NCI-H524 treated with DMSO at 0.1 percent for 48 hours (cell line): ENCODE measurements at regions not wholly inside any gene's neighbourhood (a gene's known extent, or its start where the extent isn't known, plus 50 kb on each side); places are given as distances from the start of the nearest gene placed in this dataset.

Experiments used
- DNase-seq: peaks from one replicate; lab custom pipeline; 2025; lab: John Stamatoyannopoulos, UW

DNA sequence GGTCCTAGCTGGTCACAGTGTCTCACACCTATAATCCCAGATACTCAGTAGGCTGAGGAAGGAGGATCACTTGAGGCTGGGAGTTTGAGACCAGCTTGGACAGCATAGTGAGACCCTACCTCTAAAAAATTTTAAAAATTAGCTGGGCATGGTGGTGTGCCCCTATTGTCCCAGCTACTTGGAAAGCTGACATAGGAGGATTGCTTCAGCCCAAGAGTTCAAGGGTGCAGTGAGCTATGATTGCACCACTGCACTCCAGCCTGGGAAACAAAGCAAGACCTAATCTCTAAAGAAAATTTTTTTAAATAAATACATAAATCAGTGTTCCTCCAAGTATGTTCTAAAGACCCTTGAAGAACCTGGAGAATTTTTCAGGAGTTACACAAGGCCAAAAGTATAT is 50.6 kb upstream of the GNAO1 start:
- DNase-seq: no peak

DNA sequence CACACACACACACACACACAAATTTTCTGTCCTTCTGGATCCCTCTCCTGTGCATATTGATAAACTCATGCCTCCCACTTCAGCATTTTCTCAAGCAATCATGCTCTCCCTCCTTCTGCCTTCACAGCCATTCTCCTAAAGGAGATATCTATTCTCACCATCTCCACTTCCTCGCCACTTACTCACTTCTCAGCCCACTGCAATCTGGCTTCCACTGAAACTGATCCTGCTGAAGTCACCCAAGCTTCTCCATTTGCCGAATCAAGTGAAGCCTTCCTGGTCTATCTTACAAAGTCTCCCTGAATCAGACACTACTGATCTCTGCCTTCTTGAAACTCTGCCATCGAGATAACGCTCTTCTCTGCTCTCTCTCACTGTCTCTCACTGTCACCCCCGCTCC is 54.0 kb upstream of the GNAO1 start:
- DNase-seq: no peak

DNA sequence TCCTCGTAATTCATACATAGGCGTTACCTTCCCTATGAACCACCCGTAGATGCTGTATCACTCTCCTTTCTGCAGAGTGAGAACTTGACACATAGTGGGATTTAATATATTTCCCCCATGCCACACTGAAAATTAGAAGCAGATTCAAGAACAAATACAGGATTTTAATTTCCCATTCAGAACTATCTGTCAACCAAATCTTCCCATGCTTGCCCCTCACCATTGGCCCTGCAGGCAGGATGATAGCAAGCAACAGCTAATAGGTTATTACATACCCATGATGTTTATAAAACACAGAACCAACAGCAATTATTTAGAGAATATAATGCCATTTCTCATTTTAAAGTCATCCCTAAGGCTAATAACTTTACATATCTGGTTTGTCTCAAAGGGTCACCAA is 55.0 kb upstream of the GNAO1 start:
- no peak for DNase-seq

DNA sequence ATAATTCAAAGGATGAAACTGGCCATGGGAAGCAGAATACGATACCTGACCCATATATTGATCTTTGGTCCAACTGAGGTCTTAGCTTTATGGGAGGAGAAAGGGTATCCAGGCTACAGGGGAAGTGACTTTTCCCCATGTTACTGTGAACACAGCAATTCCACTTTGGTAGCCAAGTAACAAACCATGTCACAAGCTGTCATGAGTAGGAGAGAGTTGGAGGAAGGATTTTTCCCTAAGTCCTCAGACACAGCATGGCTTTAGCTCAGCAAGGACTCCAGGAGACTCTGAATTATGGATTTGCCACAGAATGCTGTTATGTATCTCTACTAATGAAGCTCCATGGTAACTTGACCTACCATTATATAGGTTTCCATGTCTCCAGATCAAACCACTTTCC is 56.5 kb upstream of the GNAO1 start:
- no peak for DNase-seq

DNA sequence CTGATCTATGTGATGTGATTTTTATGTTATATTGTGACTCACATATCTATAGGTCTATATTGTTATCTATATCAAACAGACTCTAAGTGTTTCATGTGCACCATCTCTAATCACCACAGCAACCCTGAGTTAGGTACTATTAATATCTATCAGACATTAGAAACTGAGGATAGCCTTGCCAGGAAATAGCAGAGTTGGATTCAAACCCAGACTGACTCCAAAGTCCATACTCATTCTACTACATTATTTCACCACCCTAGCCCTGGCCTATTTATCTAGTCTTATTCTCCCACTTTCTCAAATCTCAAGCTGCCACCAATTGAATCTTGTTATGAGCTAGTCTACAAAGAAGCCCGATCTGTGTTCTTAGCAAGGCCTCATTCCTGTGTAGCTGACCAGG is 65.4 kb upstream of the GNAO1 start:
- DNase-seq: no peak

DNA sequence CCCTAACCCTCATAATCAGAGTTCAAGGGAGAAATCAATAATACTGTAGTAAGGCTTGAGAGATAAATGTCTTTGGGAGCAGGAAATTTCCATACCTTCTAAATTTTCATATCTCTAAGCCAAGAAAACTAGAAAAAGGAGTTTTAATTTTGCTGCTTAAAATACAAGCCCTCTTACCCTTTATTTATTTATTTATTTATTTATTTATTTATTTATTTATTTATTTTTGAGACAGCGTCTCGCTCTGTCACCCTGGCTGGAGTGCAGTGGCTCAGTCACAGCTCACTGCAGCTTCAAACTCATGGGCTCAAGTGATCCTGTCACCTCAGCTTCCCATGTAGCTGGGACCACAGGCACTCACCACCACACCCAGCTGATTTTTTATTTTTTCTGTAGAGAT is 69.0 kb upstream of the GNAO1 start:
- no peak for DNase-seq

DNA sequence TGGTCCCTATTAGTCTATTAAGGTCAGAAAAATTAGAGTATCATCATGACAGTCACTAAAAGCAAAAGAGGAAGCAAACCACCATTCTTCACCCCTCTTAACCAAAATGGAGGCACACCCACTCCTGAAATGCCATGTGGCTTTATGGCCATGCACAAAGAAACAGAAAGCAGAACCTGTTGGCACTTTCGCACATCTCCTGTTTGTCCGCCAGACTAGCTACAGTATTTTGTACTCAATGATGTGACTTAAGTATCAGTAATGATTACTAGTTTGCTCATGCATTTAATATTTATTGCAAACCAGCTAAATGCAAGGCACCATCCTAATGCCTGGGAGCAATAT is 70.2 kb upstream of the GNAO1 start:
- DNase-seq: no peak

DNA sequence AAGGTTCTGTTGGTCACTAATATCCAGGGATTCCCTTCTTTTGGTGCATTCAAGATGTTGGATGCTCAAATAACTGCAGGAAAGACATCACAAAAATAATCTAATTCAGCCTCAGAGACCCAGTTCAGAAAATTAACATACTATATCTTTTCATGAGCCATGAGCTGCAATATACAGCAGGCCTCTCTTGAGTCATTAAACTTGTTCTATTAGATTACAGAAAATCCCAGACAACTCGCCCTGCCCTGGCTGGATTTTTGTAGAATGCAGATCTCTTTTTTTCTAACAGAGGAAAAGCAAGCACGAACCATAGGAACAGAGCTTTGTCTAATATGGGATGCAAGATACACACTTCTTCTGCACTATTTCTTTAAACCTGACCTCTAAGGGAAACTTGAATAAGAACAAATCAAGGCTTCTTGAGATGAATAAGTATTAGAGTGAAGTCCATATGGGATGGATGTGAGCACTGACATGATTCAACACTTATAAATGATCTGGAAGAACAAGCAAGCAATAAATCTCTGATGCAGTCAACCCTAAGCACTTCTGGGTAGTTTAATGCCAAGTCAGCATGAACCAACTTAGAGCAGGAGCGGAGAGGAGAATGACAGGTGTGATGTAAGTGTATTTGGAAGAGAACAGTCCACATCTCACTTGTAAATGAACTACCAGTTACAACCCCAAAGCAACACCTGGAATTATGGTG is 70.7 kb upstream of the GNAO1 start:
- no peak for DNase-seq

DNA sequence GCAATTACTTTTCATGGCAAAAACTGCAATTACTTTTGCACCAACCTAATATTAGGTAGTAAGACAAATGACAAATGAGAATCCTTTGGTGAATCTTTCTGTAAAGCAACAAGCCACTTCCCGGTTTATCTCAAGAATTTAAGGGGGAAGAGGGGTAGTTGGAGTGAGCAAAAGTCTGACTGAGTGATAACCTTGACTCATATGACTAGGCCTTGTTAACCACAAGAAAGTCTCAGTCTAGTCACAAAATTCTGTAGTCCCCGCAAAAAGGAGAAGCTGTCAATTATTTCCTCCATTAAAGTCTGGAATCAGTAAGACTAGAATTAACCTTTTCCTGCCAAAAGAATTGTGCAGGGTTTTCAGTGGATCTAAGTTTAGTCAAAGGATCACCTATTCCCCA is 72.2 kb upstream of the GNAO1 start:
- no peak for DNase-seq

DNA sequence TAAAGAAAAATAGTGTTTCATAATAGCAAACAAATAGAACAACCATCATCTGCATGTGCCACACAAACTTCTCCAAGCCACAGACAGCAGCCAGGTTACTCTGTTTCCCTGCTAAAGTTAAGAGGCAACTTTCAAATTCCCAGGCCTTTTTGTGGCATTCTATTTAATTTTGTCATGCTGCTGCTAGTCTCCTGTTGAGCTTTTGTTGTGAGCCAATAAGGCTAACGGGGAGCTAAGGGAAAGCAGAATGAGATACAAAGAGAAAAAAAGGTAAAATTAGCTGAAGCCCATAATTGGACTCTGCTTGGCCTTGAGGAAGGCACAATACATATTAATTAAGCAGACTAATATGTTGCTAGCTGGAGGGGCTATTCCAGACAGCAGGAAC is 74.7 kb upstream of the GNAO1 start:
- DNase-seq: no peak

DNA sequence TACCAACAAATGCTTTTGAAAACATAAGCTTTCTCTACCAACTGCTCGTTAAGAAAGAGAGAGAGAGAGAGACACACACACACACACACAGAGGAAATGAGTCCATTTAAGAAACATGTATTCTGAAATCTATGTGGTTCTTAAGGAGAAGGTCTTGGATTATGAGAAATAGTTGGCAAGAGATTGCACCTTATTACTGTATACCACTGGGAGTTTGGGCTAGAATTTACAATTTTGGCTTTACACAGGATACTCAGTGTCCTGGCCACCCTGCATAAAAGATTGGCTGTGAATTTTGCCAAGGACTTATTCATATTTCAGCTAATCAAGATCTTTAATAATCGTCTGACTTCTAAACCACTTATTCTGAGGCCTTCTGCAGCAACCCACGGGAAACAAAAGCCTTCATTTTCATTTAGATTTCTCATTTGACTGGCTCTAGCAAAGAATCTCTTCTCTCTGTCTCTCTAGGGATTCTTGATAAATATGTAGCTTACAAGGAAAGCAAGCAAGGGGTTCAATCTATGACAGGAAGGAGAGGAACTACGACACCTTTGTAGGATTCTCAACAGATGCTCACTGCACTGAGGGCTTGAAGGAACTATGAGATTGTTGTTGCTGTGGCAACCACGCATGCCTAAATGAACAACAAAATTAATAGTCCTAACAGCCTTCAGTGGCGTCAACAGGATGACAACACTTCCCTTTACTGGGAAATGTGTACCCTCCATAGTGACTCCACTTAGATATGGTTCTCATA is 75.3 kb upstream of the GNAO1 start:
- no peak for DNase-seq

DNA sequence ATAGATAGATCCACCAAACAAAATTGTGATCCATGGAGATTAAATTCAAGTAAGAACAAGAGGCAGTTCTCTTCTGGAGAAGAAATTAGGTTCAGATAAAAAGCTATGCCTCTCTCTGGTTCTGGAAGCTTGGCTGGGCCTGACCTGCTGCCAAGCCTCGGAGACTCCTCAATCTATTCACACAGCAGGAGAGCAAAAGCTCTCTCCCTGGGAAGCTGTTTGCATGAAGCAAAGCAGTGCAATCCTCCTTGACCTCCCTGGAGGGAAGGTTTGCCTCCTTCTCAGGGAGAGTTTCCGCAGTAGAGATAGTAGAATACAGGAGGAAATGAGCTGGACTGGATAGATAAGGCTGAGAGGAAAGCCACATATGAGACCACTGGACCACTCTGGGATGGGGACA is 78.1 kb upstream of the GNAO1 start:
- DNase-seq: no peak

DNA sequence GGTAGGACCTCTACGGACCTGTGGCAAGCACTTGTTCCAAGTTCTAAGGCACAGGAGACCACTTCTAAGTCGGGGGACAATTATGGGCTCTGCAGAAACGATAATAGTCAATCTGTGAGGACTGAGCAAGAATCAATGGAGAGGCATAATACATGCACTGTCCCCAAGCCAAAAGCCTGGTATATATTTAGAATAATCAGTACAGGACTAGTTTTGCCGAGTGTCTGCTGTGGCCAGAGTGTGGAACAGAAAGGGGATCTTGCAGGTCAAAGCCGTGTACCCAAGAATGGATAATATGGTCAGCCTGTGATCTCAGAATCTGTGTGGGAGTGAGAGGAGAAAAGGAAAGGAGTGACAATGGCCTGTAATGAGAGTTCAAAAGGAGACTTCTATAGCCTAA is 80.2 kb upstream of the GNAO1 start:
- no peak for DNase-seq

DNA sequence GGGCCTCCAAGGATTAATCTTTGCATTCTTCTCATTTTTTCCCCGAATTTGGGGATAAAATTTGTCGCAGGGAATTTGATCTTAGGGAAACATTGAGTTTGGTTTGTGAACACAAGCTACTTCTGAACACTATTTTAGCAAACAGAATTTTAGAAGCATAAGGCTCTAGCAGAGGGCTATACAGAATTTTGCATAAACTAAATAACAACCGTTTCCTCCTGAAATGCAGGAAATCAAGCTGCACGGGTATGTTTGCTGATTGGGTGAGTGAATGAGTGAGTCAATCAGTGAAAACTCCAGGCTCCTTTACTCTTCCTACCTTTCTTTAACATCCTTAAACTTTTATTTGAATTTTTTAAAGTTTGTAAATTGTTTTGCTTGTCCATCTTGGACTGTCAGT is 81.3 kb upstream of the GNAO1 start:
- no peak for DNase-seq

DNA sequence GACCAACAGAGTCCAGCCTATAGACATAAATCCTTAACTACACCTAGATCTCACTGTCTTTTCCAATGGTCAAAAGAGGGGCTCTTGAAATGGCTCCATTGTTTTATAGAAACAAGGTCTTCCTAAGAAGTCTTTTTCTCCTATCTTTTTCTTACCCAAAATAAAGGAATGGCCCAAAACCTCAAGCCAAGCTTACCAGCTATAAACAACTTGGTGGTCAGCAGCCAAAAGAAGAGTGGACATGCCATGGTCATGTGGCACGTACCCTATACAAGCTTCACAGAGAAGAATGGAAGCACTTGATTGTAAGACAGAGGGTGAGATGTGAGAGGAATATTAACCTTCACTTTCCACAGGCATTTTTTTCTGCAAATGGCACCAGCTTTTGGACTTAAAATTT is 82.1 kb upstream of the GNAO1 start:
- DNase-seq: no peak

DNA sequence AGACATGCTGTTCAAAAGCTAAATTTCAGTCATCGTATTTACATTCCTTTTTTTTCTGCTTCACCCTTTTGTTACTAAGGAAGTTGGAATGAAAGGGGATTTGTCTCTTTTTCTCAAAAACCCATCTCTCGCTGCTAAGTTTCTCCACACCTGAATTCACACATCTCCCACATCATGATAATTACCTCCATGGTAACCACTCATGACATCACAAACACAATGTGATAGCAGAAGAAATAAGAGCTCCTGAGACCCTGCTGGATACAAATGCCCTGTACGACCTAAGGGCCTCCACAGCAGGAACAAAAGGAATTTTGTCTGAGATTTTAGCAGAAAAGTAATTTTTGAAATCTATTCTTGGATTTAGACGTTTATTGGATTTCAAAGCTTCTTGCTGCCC is 82.6 kb upstream of the GNAO1 start:
- no peak for DNase-seq

DNA sequence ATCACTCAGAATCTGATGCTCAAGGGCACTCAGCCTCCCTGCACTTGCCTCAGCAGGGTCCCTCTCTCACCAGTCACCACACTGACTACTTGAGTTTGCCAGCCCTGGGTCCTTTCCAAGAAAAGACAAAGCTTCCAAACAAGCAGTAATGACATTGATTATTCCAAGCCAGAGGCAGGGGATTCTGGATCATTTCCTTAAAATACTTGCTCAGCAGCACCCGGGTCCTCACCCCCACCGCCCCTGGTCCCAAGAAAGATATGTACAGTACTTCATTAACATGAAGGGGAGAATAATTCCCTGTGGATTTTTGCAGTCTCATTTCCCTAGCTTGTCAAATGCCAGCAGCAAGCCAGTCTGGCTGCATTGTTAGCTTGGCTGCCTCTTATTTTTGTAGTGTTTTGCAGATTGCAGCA is 83.2 kb upstream of the GNAO1 start:
- no peak for DNase-seq

DNA sequence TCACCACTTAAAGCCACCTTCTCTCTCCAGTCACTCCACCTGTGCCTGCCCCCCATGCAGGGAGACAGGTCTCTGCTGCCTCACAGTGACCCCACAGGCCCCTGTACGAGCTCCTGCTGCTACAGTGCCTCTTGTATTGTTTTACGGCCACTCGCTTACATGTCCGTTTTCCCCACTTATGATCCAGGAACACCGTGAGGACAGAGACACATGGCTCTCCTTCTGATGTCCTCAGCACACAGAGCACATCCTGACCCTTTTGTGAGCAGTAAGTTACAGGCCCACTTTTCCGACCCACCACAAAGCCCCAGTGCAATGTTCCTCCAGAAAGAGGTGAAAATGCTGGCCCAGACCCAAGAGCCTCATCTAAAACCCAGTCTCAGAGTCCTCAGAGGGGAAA is 84.8 kb upstream of the GNAO1 start:
- no peak for DNase-seq

DNA sequence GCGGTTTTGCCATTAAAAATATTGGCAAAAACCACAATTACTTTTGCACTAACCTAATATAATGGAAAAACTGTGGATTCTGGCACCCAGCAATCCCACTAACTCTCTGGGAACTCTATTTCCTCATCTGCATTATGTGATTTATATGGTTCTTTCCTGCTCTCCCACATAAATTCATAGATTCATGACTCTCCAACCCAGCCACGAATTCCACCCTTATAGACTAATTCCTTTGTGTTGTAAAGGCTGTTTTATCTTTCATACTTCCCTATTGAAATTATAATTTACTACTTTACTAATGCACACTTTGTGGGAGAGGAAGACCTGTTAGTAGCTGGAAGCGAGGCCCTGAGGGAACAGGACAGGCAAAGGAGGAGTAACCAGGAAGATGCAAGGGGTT is 88.4 kb upstream of the GNAO1 start:
- no peak for DNase-seq

DNA sequence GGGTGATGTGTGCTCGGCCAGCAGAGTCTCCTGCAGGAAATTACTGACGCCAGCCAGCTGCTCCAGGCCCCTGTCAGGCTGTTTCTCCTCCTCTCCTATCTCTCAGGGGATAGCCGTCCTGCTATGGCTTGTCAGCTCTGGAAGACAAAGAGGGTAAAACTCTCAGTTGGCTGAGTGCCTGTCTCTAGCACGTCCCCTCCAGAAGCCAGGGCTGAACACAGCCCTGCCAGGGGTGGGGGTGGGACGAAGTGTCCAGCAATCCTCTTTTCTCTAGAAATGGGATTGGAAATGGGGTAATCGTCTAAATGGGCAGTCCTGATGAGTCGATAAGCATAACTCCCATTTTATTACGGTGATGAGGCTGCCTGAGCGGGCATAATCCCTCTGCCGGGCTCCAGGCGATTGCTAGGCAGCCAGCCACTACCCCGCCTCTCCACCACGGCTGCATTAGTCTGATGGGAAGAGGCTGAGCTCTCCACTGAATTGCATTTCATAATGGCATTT is 89.1 kb upstream of the GNAO1 start:
- peak; percentile 64 for DNase-seq

DNA sequence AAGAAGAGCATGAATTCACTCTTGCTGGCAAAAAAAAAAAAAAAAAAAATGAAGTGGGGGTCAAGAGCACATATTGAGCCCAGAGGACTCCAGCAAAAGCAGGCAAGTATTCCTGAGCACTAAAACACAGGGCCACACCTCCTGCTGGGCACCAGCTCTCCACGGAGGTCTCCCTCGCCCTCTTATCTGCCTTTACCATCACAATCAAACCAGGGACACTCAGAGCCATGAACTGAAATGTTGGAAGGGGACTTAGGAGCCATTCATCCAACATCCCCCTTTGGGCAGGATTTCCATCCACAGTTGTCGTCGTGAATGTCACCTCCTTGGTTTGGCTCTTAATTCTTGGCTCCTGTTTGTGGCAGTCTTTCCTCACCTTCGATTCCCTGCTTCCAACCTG is 89.8 kb upstream of the GNAO1 start:
- no peak for DNase-seq

DNA sequence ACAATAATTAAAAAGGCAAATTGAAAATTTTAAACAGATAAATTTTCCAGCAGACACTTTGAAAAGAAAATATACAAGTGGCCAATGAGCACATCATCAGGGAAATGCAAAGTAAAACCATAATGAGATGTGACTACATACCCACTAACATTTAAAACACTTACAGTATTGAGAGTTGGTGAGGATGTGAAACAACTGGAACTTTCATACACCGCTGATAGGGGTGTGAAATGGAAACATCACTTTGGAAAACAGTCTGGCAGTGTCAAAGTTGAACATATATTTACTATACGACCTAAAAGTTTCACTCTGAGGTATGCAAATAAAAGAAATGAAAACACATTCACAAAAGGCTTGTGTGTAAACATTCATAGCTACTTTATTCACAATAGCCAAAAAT is 94.0 kb upstream of the GNAO1 start:
- no peak for DNase-seq

DNA sequence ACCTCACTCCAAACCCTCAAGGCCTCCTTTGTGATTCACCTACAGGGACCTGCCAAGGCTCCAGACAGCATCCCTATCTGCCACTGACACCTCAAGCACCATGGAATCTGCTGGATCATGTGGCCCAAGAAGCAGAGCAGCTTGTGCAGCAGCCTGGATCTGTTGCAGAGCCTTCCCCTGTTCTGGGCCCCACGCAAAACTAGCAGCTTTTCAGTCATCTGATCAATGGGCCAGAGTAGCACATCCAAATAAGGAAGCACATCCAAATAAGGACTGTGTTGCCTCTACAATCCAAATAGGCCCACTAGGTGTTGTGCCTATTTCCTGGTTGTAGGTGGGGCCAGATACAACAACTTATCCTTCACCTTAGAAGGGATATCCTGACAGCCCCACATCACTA is 97.1 kb upstream of the GNAO1 start:
- DNase-seq: no peak

DNA sequence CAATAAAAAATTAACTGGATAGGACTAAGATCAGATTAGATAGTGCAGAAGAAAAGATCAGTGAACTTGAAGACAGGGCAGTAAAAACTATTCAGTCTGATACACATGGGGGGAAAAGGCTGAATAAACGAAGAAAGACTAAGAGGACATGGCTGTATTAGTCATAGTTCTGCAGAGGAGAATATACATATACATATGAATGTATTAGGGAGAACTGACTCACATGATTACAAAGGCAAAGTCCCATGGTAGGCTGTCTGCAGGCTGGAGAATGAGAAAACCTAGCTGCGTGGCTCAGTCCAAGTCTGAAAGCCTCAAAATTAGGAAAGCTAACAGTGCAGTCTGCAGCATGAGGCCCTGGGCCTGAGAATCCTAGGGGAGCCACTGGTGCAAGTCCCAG is 98.2 kb upstream of the GNAO1 start:
- DNase-seq: no peak
